ENCODE measurements at regions not wholly inside any gene's neighbourhood (a gene's known extent, or its start where the extent isn't known, plus 50 kb on each side); places are given as distances from the start of the nearest gene placed in this dataset.

DNA sequence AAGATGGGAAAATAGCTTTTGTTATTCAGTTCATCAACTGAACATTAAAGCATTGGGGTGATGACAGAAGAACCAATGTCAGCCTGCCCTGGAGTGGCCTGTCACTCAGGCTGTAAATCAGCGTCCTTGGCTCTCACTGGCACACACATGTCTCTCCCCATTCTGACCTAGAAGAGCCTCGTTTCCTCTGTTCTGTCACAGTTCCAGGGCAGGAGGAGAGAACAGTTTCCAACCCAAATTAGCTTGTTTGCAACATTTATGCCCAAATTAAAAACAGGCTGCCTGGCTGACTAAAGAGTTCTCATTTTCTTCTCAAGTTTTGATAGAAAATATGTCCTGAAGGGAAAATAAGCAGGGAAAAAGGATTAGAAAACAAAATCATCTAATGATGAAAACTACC, 520.1 kb downstream of the CHSY3 start:
- Histone ChIP-seq H3K18ac (ENCODE audit: extremely low read depth, low read length) (no peak overlapping the region), H2BK12ac (ENCODE audit: low read depth, low read length) (no peak overlapping the region), H3K14ac (ENCODE audit: insufficient read length) (no peak overlapping the region), H3K56ac (replicated peaks; ENCODE audit: insufficient read length, low read depth, low read length) (no peak overlapping the region), H3K36me3 (ENCODE audit: control insufficient read depth in 2 of 4, insufficient read depth in 4 of 4, low read length in 3 of 4) (no peaks in the 10 kb centered on the region), H3K23ac (ENCODE audit: insufficient read length) (no peak overlapping the region), H3K9ac (replicated peaks in 1 of 4; ENCODE audit: extremely low read depth in 1 of 4, low read depth in 3 of 4, low read length in 3 of 4) (no peak overlapping the region), H2AFZ (ENCODE audit: low read length) (no peak overlapping the region), H3K27me3 (replicated peaks in 1 of 4; ENCODE audit: control insufficient read depth in 3 of 4, extremely low read depth in 1 of 4, insufficient read depth in 3 of 4, low read length in 3 of 4) (no peaks in the 10 kb centered on the region), H4K8ac (ENCODE audit: extremely low read depth, insufficient read depth, low read length) (no peak overlapping the region), H3K79me2 (ENCODE audit: control insufficient read depth in 1 of 2, insufficient read depth in 2 of 2, low read length in 2 of 2) (no peaks in the 10 kb centered on the region), H4K91ac (replicated peaks; ENCODE audit: insufficient read length, low read length) (no peak overlapping the region), H3K23me2 (ENCODE audit: low read depth, low read length) (no peaks in the 10 kb centered on the region), H2BK20ac (ENCODE audit: low read length) (no peak overlapping the region), H2AK5ac (ENCODE audit: low read depth, low read length) (no peak overlapping the region), H3K79me1 (ENCODE audit: low read depth, low read length) (no peaks in the 10 kb centered on the region), H3K9me3 (ENCODE audit: insufficient read depth in 2 of 2, low read depth in 1 of 2, low read length in 1 of 2) (no peaks in the 10 kb centered on the region), H3K4ac (replicated peaks; ENCODE audit: insufficient read length, low read depth, low read length) (no peak overlapping the region), H2BK120ac (replicated peaks; ENCODE audit: low read depth, low read length) (no peak overlapping the region), H4K5ac (ENCODE audit: insufficient read length, low read depth, low read length) (no peak overlapping the region), H3K4me3 (ENCODE audit: extremely low read depth in 1 of 4, insufficient read depth in 2 of 4, low read depth in 3 of 4, low read length in 4 of 4) (no peak overlapping the region), H3K27ac (ENCODE audit: low read depth, low read length) (no peak overlapping the region), H3K4me1 (replicated peaks in 1 of 4; ENCODE audit: control insufficient read depth in 3 of 4, insufficient read depth in 4 of 4, low read length in 3 of 4) (no peaks in the 10 kb centered on the region), H2BK15ac (ENCODE audit: low read length) (no peak overlapping the region), H2BK5ac (ENCODE audit: low read depth, low read length) (no peak overlapping the region), H4K20me1 (replicated peaks in 1 of 2; ENCODE audit: control insufficient read depth in 1 of 2, insufficient read depth in 2 of 2, low read length in 2 of 2) (no peaks in the 10 kb centered on the region), H3K4me2 (ENCODE audit: insufficient read depth in 1 of 2, low read depth in 2 of 2, low read length in 2 of 2) (no peak overlapping the region)
- FAIRE-seq: no peak
- no peak for TF ChIP-seq KDM4A (IDR thresholded peaks at IDR 0.05; ENCODE audit: low read depth, low read length, severe bottlenecking)
- ChIA-PET CTCF (ENCODE audit: partially characterized antibody) (no interaction called here), POLR2A (ENCODE audit: partially characterized antibody) (no interaction called here)
- no peak for DNase-seq (ENCODE audit: low read depth in 1 of 2, low spot score in 2 of 2)
- WGBS, 2 experiments (ENCODE audit: extremely low coverage in 1 of 2, insufficient coverage in 1 of 2, insufficient read length in 1 of 2, insufficient replicate concordance in 2 of 2, low coverage in 1 of 2, low lambda C conversion rate in 2 of 2, missing lambda C conversion rate in 1 of 2): 77% methylated on average over 2 of the region's 2 CpGs; no CpG with 5 or more reads in 1 of the 2 experiments

Data from H1 (cell line).